UCSD-AML1 (cell line): ENCODE measurements at regions not wholly inside any gene's neighbourhood (a gene's known extent, or its start where the extent isn't known, plus 50 kb on each side); places are given as distances from the start of the nearest gene placed in this dataset.

Source experiments
- DNase-seq: peaks from one replicate; lab custom pipeline; 2025; ENCODE audit not compliant: unreplicated experiment; lab: John Stamatoyannopoulos, UW

DNA sequence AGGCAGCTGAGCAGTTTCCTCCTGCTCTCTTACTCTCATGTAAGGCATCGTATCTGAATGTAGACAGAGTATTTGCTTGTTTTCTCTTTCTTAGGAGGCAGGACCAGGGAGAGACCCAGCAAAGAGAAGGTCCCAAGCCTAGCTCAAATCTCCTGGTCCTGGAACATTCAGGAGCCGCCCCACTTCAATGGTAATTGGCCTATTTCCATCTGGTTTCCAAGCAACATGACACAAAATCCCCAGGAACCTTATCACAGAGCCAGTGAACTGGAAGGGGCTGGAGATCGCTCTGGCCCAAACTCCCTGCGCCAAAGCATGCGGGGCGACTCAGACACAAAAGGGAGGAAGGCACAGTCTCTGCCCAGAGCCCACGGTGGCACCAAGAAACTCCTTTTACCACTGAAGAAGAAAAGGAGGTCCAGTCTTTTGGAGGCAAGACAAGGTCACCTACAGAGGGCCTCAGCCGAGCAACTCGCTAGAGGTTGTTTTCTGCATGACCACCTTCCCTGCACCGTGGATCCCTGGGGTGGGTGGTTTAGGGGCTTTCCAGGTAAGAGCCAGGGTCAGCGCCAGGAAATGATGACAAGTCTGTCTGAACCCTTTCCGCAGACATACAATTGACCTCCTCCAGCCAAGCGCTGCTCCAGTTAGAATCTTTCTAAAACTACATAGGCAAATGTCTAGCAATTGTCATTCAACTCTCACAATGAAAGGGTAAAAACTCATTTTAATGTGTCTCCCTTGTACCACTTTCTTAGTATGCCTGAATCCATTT lies 394.7 kb downstream of the SOX9 start:
- DNase-seq: no peak

DNA sequence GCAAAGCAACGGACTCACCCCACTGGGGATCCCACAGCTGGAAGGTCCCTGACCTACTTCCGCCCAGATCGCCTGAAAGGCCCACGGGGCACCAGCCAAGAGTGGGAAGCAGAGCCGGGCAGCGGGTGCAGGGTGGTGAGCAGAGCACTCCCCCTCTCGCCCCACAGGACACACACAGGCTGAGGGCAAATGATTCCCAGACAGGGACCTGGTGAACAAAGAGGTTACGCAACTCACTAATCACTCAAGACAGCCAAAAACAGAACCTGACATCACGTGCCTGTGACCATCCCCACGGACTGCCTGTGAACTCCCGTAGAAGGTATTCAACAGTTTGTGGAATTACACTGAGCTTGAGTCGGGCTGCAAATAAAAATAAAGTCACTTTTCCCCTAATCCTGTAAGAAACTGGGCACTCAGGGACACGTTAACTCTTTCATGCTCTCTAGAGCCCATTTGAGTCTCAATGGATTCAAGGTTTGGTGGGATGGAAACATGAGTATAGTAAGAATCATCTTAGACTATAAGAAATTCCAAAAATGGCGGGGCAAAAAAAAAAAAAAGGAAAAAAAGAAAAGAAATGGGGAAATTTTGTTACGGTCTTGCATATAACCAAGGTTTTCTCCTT lies 396.1 kb downstream of the SOX9 start:
- DNase-seq: no peak

DNA sequence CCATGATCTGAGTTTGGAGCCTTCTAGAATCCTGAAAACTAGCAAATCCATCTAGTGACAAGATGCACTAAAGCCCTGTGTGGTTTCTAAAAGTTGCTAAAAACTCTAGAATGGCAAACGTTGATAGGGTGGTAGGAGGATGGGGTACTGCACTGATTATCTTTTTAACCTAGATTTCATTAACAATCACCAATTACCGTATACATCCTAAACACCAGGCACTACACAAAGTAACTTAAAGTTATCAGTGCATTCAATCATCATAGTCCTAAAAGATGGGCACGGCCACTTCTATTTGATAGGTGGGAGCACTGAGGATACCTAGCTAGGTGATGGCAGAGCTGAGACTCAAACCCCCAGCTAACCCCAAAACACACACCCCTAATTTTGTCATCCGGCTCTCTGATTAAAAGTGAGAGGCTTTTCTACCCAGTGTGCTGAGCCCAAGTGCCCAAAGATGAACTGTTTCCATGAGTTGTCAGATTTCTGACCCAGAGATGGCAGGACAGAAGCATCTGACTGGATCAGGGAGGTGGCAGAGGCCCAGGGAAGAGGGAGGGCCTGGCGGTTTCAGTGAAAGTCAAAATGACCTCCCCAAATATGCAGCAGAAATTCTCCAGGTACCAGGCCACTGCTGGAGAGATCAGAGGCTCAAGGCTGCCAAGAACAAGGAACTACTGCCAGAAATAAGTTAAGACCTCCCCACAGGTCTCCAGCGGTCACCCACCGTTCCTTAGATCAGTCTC lies 396.8 kb downstream of the SOX9 start:
- no peak for DNase-seq

DNA sequence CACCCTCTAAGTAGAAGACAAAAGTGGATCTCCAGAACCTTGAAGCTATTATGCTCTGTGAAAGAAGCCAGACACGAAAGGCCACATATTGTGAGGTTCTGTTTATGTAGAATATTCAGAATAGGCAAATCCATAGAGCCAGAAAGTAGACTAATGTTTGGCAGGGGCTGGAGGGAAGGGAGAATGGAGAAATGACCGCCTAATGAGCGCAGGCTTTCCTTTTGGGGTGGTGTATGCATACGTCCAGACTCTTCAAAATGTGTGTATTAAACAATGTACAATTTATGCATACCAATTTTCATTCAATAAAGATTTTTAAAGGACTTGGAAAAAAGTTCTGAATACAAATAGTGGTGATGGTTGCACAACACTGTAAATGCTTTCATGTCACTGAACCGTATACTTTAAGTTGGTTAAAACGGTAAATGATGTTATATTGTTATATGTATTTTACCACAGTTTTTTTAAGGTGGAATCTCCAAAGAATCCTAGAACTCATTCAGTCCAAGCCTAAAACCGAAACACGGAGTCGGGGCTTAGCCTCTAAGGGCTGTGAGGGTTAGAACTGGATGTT lies 397.4 kb downstream of the SOX9 start:
- DNase-seq: no peak

DNA sequence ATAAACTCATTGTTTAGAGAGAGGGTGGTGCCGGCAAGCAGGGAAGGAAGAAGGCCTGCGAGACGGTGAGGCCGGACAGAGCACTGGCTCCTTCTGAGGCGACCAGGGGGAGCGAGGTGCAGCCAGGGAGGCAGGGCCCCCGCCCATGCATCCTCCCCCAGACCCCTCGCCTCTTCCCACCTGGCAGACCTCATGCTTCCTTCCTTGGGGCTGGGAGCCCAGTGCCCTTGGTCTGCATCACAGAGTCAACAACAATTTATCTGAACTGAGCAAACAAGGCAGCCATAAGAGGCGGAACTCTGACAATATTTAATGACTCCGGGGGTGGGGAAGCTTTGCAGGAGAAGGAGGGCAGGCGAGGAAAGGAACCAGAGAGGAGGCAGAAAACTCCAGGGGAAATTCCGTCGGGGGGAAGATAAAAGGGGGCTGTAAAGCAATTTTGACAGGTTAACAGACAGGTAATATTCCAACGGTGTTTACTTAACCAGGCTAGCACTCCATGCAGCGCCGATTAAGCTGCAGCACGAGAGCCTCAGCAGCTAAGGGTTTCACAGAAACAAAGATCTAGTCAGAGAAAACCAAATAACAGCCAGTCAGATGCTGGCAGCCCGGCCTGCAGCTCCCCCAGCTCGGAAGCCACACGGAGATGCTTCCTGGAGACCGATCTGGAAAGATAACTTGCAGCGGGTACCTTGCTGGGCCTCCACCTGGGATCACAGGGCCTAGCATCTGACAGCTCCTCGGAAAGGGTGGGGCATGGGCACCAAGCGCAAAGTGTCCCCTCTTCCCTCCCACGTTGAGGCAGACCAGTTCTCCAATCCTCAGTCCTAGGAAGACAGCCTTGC lies 398.2 kb downstream of the SOX9 start:
- no peak for DNase-seq

DNA sequence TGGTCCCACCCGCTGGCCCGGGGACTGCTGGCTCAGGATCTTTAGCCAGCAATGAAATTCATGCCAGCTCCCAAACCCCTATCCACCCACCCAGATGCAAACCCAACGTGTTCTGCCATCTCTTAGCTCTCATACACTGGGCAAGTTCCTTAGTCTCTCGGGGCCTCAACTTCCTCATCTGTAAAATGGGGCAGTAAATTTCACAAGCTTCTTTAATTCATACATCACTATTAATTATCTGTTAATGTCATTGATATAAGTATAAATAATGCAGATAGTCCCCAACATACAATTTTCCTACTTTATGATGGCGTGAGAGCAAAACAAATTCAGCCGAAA lies 398.7 kb downstream of the SOX9 start:
- no peak for DNase-seq

DNA sequence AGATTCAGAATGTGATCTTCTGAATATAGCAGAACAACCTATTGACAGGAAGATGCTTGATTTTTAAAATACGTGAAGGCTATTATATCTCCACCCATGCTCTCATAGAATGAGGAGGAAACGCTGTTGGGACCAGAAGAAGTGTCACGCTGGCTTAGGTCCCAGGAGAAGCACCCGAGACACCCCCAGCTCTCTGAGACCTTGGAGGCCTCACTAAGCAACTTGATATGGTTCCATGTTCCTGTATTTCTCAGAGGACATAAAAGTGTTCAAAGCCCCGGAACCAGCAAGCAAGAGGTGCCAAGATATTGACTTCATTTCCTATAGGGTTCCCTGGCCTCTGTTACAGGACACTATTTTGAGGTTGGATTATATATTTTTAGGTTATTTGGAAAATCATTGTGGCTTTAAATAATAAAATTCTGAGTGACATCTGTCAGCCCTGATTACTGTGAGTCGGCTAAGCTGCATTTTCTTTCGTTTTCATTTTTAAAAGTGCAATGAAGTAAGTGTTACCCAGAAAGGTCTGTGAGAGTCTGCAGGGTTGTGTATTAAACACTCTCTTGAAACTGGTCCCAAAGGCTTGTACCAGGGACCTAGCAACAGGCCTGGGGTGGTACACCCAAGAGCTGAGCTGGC lies 400.0 kb downstream of the SOX9 start:
- DNase-seq: no peak

DNA sequence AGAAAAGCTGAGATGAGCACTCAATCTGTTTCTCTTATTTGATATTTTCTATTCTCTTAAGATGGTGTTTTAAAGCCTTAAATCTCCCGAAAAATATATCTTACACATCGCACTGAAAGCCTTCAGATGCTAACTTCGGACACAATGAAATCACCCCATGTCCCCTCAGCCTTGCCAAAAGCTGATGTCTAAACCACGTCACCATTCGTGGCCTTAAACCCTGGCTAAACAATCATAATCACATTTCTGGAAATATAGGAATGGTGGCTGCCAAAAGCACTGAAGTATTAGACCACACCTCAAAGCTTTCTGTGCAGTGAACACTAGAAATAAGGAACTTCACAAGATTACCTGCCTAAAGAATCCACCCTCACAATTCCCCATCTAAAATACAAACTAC lies 402.7 kb downstream of the SOX9 start:
- DNase-seq: no peak

DNA sequence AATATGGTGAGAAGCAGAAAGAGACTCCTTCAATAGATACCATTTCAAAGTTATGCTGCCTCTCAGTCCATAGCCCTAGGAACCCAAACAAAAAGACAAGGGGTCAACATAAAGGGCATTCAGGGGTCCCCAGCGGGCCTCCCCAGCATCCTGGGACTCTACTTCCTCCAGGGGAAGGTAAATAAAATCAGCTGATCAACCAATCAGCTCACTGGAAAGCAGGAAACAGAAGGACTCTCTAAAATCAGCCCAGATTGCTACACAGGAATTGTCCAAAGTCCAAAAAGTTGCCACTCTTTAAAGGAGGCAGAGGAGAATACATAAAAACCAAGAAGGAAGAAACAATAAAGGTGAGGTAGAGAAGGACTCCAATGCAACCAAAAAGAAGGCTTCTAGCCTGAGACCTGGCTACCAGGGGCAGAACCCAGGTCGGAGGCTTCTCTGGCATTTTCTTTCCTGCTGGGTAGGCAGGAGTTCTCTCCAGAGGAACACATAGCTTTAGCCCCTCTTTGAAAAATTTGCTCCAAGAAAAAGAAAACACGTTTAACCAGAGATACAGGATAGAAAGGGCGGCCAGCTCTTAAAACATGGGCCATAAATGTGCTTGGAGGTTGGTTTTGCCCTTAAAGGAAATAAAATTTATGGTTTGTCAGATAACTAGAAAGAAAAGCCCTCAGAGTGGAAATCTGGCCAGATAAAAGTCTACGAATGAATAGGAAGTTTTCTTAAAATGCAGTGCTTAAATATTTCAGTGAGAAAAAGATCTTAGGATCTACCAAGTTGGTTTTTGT lies 404.6 kb downstream of the SOX9 start:
- DNase-seq: no peak

DNA sequence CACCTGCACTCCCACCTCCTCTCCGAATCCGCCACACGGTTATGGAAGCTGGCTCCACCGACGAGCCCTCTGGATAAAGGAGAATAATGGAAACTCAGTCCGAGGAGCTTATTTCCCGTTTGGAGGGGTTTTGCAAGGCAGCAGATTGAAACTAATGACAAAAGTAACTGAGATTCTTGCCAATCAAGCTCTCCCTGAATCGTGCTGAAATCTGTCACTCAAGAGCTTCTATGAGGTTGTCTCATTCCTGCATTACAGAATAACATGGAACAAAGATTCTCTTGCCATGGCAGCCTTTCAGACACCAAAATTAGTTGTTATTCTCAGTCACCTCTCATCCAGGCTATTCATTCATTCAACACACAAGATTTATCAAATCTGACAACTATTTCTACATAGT lies 405.9 kb downstream of the SOX9 start:
- no peak for DNase-seq

DNA sequence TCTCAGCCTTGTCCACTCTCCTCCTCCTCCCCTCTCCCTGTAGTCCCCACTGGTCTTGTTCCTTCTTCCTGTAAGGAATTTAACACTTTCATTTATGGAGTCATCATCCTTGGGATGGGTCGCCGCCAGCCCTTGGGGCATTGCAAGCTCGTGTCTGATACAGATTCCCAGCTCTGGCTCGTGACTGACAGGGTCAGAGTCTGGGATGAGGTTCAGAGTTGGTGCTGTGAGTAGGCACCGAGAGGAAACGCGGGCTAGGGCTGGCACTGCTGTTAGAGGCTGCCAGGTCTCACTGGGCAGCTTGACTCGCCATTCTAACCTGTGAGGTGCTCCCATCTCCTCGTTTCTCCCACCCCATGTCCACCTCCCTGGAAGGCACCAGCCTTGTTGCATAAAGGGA lies 407.0 kb downstream of the SOX9 start:
- no peak for DNase-seq

DNA sequence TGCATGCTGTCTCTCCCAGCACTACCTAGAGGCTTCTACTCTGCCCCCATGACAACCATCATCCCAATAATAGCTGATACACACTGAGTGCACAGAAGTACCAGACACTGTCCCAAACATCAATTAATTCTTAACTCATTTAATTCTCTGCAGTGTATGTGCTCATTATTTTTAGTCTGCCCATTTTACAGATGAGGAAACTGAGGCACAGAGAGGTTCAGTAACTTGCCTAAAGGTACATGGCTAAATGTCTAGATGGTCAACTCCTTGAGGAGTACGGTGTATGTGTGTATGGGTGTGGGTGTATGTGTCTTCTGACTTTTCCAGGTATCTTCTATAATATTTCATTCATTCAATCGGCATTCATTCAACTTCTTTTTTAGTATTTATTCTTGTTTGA lies 407.9 kb downstream of the SOX9 start:
- DNase-seq: no peak

DNA sequence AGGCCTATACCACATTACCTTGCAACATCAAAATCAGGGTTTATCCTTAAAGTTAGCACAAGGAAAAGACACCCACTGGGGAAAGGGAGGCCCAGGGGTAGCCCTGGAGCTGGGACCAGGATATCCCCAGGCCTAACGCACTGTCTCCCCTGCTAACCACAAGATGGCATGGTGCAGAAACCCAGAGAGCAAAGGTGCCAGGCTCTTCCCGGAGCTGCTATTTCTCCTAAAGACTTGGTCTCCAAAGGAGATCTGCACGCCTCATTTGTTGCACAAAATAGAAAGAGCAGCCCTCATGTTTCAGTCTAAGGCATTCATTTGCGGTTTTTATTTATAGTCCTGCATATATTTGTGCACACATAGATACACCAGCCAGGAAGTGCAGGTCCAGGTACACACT lies 408.6 kb downstream of the SOX9 start:
- DNase-seq: no peak

DNA sequence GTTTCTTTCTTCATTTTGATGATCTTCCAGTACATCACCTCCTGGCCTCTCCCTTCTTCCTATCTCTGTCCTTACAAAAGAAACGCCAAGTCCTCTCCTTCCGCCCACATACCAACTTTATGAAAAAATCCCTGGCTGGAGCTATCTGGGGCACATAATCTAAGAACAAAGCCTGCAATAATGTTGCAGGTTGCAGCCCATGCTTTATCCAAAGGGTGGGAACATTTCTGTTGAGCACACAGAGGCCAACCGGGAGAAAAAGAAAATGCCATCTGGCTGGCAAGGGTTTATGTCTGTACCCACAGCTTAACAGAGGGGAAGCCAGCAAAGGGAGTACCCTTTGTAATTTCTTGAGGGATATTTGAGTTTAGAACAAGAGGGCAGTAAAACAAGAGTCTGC lies 409.6 kb downstream of the SOX9 start:
- no peak for DNase-seq

DNA sequence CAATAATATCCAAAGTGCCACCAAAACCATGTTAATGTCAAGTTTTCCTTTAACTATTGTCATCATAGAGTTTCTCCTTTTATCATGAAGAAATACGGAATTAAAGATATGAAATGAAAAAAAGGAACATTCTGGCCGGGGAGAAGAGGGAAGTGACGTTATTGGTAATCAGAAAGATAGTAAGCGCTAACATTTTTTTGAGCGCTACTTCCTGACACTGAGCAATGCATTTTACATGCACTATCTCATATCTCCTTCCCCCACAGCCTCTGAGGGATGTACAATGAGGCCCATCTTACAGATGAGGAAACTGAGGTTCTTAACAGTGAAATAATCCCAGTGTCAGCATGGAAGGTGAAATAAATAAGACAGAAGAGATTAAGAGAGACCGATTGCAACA lies 410.9 kb downstream of the SOX9 start:
- DNase-seq: no peak

DNA sequence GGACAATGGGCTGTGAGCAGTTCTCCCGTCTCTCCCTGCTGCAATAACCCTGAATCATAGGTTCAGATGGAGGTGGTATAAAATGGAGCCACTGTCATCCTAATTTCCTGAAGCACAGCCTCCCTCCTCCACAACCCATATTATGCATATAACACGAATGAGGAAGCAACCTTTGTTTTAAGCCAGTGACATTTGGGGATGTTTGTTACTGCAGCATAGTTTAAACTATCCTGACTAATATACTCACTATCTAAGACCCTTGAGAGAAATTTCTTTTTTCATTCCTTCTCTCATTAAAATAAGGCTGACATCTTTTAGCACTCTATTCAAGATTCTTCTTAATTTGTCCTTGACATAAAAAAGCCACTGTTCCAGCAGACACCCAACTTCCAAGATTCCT lies 413.4 kb downstream of the SOX9 start:
- no peak for DNase-seq

DNA sequence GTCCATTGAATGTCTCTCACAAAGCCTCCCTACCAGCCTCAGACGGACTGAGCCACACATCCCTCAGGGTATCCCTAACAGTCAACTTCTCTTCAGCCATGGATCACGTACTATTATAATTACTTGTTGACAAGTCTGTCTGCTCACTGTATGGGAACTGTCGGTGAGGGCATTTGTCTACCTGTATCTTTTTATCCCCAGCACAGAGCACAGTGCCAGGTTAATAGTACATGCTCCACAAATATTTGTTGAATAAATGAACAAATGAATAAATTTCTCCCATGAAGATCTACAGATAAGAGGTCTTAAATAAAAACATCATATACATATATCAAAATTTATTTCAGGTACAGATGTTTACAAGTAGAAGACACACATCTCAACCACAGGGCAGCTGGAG lies 414.0 kb downstream of the SOX9 start:
- no peak for DNase-seq

DNA sequence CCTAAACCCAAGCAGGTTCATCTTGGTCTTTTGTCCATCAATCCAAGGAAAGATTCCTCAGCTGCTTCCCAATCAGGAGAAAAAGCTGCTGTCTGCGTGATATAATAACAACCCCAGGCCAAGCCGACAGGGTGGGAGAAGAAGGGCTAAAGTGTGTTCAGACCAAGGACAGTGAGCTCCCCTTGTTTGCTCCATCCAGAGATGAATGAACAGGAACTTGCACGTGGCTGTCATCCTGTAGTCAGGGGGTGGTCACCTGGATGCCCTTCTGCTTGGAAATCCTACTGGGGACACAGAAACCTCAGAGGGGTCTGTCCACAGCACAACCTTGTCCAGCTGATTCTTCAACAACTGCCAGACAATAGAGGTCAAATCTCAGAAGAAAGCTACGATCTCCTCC lies 414.5 kb downstream of the SOX9 start:
- DNase-seq: no peak

DNA sequence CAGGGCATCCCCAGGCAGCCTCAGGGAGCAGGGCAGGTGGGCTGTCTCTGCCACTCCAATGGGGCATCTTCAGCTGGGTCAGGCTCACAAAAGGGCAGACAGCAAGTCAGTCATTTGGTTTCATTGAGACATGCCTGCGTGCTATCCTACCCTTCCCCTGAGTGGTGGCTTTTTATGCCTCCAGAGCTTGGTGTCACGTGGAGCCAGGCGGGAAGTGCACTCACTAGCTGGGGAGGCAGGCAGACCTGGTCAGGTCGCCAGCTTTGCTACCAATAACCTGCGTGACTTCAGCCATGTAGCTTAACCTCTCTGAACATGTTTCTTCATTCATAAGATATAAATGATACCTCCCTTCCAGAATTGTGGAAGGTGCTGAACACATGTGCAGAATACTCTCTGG lies 415.0 kb downstream of the SOX9 start:
- no peak for DNase-seq

DNA sequence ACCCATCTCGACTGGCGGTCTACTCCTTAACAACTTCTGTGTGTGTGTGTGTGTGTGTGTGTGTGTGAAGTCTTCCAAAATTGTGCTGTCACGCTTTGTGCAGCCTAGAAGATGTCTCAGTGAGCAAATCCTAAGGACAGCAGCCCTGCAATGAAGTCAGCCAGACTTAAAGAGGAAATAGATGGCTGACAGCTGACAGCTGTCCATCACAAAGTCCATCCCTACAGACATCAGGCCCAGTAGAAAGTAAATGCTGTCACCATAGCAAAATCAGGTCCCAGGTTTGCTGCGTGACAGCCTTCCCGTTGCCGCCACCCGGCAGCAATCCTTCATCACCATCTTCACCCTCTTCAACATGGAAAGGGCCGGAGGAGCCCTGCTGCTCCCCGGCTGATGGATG lies 416.0 kb downstream of the SOX9 start:
- DNase-seq: no peak
